K562 (cell line): ENCODE measurements at regions not wholly inside any gene's neighbourhood (a gene's known extent, or its start where the extent isn't known, plus 50 kb on each side); places are given as distances from the start of the nearest gene placed in this dataset.

Experiments
- ATAC-seq: fragments of 200-7000 bp; cut with Tn5 transposase; 3 replicates; pipeline ENCODE4 v1.9.1; 2020; ENCODE audit warnings: moderate library complexity
- BruUV-seq: library from RNA; stranded (reverse); fragments of 400-500 nt; replicated peaks from 2 replicates; lab custom pipeline; 2021; lab: Mats Ljungman, UMichigan
- CTCF ChIA-PET: fragments of 300-600 bp; formaldehyde crosslinking; extraction: SDS; loops from one replicate; lab custom pipeline; 2021; ENCODE audit warnings: low intra/inter-chr PET ratio; lab: Yijun Ruan, JAX
- POLR2A ChIA-PET: fragments of 300-600, 350-650 bp; sonication (Branson Sonifier 250); formaldehyde crosslinking; extraction: SDS; loops from one replicate; lab custom pipeline; 2021; ENCODE audit warnings: antibody characterized with exemption, inconsistent platforms; lab: Yijun Ruan, JAX
- DNase-seq, 4 experiments: peaks; one replicate each; pipeline versions ENCODE4 v3.0.0 to v3.0.0-alpha.2; 2011 to 2018; ENCODE audit warnings: low spot score in 3 of 4, mixed read lengths in 3 of 4; ENCODE audit errors: extremely low read depth in 1 of 4
- FAIRE-seq: peaks from 2 replicates; lab custom pipeline; 2011; peaks lifted over from hg19 to GRCh38; lab: Jason Lieb, UNC
- H2AFZ ChIP-seq: 2 replicates; pipeline ENCODE4 v1.6.0; 2011; ENCODE audit warnings: low read depth, low read length, control low read depth, inconsistent platforms
- H3K27ac ChIP-seq: fragments of 200-600 bp; 3 replicates; pipeline ENCODE4 v1.8.0; 2011; ENCODE audit warnings: low read depth, mild to moderate bottlenecking, control low read depth, inconsistent platforms, low read length, moderate library complexity, mixed read lengths; ENCODE audit errors: extremely low read depth
- H3K27me3 ChIP-seq, 2 experiments: fragments of 300-600 bp in 1 of 2; 2 replicates in 1 of 2; 3 replicates in 1 of 2; pipeline versions ENCODE4 v1.6.0 to v1.8.0; 2011; ENCODE audit warnings: inconsistent platforms in 2 of 2, low read length in 2 of 2, mild to moderate bottlenecking in 1 of 2, mixed read lengths in 1 of 2, moderate library complexity in 1 of 2; ENCODE audit not compliant: control insufficient read depth in 2 of 2, insufficient read depth in 2 of 2
- H3K36me3 ChIP-seq: fragments of 300-600 bp; 3 replicates; pipeline ENCODE4 v1.8.0; 2011; ENCODE audit warnings: mild to moderate bottlenecking, low read length, inconsistent platforms; ENCODE audit not compliant: control insufficient read depth, insufficient read depth
- H3K4me1 ChIP-seq, 2 experiments: fragments of 200-600 bp in 1 of 2; replicated peaks in 1 of 2; 2 replicates in 1 of 2; 3 replicates in 1 of 2; pipeline versions ENCODE4 v1.5.1 to v1.8.0; 2011; ENCODE audit warnings: inconsistent platforms in 2 of 2, low read length in 2 of 2, mild to moderate bottlenecking in 1 of 2, mixed read lengths in 1 of 2, moderate library complexity in 1 of 2; ENCODE audit not compliant: control insufficient read depth in 2 of 2, insufficient read depth in 2 of 2
- H3K4me2 ChIP-seq: 2 replicates; pipeline ENCODE4 v1.6.1; 2011; ENCODE audit warnings: low read length, control low read depth, inconsistent platforms, mixed read lengths; ENCODE audit not compliant: insufficient read depth
- H3K4me3 ChIP-seq: fragments of 200-600 bp; sonication (generic), shearing (Covaris generic); 2 replicates; pipeline ENCODE4 v1.5.1; 2016; ENCODE audit warnings: control low read depth, inconsistent platforms
- H3K79me2 ChIP-seq: fragments of 200-600 bp; 3 replicates; pipeline ENCODE4 v1.8.0; 2011; ENCODE audit warnings: low read length, inconsistent platforms; ENCODE audit not compliant: control insufficient read depth, insufficient read depth
- H3K9ac ChIP-seq, 2 experiments: 2 replicates each; pipeline versions ENCODE4 v1.6.0 to v1.6.1; 2011; ENCODE audit warnings: low read depth in 2 of 2, low read length in 2 of 2, control low read depth in 1 of 2, inconsistent platforms in 1 of 2, mild to moderate bottlenecking in 1 of 2, mixed read lengths in 1 of 2; ENCODE audit not compliant: insufficient read depth in 1 of 2
- H3K9me1 ChIP-seq: one replicate; pipeline ENCODE4 v1.6.0; 2011; ENCODE audit warnings: inconsistent platforms, mild to moderate bottlenecking, low read length, moderate library complexity; ENCODE audit not compliant: control insufficient read depth, insufficient read depth
- H3K9me3 ChIP-seq: replicated peaks from 2 replicates; pipeline ENCODE4 v1.5.1; 2011; ENCODE audit warnings: low read depth, low read length, inconsistent platforms; ENCODE audit not compliant: control insufficient read depth, insufficient read depth
- H4K20me1 ChIP-seq: replicated peaks from 2 replicates; pipeline ENCODE4 v1.6.1; 2011; ENCODE audit warnings: low read length, inconsistent platforms, mixed read lengths; ENCODE audit not compliant: control insufficient read depth, insufficient read depth
- BHLHE40 ChIP-seq: IDR thresholded peaks from 2 replicates; pipeline ENCODE4 v1.6.1; 2011; ENCODE audit warnings: low read length, improper control_type of control experiment
- HDAC8 ChIP-seq: fragments of 450-650 bp; IDR thresholded peaks from 2 replicates; pipeline ENCODE4 v1.6.1; 2016; ENCODE audit warnings: mild to moderate bottlenecking, missing genetic modification characterization, moderate library complexity, missing compliant biosample characterization
- HES1 ChIP-seq: fragments of 450-650 bp; IDR thresholded peaks from 2 replicates; pipeline ENCODE4 v1.6.1; 2016; ENCODE audit warnings: low read depth, mild to moderate bottlenecking, moderate library complexity
- WGBS: fragments of 100-300 bp; shearing (Covaris generic); methylation state at CpG from one replicate; pipeline ENCODE4 v1.1.6; 2016; ENCODE audit warnings: low coverage, mixed read lengths; ENCODE audit not compliant: insufficient coverage; ENCODE audit errors: missing lambda C conversion rate; 5-methylcytosine and 5-hydroxymethylcytosine counted together
- in situ Hi-C: fragments of 300-500 bp; cut with MboI; formaldehyde crosslinking; loops from 4 replicates; pipeline ENCODE4 v1.15.0; 2018; ENCODE audit warnings: inconsistent platforms, mixed read lengths
- intact Hi-C: fragments of 100-400 bp; cut with micrococcal nuclease; formaldehyde crosslinking; loops from 2 replicates; pipeline ENCODE4 v1.14.2; 2022
- TF ChIP-seq, protein P1 (sequence below): fragments of 450-650 bp; IDR thresholded peaks from 2 replicates; pipeline ENCODE4 v1.6.1; 2016; ENCODE audit warnings: mild to moderate bottlenecking, moderate library complexity

DNA sequence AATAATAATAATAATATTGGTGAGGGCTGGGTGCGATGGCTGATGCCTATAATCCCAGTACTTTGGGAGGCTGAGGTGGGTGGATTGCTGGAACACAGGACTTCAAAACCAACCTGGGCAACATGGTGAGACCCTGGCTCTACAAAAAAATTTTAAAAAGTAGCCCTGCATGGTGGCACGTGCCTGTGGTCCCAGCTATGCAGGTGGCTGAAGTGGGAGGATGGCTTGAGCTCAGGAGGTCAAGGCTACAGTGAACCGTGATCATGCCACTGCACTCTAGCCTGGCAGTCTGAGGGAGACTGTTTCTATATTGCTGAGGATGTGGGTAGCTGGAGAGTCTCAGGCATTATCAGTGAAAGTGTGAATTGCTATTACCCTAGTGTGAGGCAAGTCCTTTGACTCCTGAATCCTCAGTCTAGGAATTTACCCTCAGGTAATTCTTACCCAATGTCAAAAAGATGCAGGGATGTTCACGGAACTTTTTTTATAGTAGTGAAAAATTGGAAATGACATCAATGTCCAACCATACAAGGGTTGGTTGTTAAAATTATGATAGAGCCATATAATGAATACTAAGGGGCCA is 61.8 kb upstream of the RPL11 start:
- Histone ChIP-seq H4K20me1 (0 out of 2 replicates have a peak, but pooled peaks cover 5% of the 10 kb centered on the region), H3K9me3 (no peaks in the 10 kb centered on the region), H3K9me1 (no peaks in the 10 kb centered on the region), H3K36me3 (no peaks in the 10 kb centered on the region), H2AFZ (no peak overlapping the region), H3K4me1 (peaks cover 2 to 8% of the 10 kb centered on the region in 2 experiments; a peak in 2 of 5 replicates), H3K27me3 (peaks cover 7 to 23% of the 10 kb centered on the region in 2 experiments; a peak in 4 of 5 replicates), H3K4me3 (no peak overlapping the region), H3K4me2 (no peak overlapping the region), H3K9ac (no peak overlapping the region), H3K79me2 (no peaks in the 10 kb centered on the region), H3K27ac (no peak overlapping the region)
- no peak for TF ChIP-seq HES1
- TF ChIP-seq, protein P1, sequence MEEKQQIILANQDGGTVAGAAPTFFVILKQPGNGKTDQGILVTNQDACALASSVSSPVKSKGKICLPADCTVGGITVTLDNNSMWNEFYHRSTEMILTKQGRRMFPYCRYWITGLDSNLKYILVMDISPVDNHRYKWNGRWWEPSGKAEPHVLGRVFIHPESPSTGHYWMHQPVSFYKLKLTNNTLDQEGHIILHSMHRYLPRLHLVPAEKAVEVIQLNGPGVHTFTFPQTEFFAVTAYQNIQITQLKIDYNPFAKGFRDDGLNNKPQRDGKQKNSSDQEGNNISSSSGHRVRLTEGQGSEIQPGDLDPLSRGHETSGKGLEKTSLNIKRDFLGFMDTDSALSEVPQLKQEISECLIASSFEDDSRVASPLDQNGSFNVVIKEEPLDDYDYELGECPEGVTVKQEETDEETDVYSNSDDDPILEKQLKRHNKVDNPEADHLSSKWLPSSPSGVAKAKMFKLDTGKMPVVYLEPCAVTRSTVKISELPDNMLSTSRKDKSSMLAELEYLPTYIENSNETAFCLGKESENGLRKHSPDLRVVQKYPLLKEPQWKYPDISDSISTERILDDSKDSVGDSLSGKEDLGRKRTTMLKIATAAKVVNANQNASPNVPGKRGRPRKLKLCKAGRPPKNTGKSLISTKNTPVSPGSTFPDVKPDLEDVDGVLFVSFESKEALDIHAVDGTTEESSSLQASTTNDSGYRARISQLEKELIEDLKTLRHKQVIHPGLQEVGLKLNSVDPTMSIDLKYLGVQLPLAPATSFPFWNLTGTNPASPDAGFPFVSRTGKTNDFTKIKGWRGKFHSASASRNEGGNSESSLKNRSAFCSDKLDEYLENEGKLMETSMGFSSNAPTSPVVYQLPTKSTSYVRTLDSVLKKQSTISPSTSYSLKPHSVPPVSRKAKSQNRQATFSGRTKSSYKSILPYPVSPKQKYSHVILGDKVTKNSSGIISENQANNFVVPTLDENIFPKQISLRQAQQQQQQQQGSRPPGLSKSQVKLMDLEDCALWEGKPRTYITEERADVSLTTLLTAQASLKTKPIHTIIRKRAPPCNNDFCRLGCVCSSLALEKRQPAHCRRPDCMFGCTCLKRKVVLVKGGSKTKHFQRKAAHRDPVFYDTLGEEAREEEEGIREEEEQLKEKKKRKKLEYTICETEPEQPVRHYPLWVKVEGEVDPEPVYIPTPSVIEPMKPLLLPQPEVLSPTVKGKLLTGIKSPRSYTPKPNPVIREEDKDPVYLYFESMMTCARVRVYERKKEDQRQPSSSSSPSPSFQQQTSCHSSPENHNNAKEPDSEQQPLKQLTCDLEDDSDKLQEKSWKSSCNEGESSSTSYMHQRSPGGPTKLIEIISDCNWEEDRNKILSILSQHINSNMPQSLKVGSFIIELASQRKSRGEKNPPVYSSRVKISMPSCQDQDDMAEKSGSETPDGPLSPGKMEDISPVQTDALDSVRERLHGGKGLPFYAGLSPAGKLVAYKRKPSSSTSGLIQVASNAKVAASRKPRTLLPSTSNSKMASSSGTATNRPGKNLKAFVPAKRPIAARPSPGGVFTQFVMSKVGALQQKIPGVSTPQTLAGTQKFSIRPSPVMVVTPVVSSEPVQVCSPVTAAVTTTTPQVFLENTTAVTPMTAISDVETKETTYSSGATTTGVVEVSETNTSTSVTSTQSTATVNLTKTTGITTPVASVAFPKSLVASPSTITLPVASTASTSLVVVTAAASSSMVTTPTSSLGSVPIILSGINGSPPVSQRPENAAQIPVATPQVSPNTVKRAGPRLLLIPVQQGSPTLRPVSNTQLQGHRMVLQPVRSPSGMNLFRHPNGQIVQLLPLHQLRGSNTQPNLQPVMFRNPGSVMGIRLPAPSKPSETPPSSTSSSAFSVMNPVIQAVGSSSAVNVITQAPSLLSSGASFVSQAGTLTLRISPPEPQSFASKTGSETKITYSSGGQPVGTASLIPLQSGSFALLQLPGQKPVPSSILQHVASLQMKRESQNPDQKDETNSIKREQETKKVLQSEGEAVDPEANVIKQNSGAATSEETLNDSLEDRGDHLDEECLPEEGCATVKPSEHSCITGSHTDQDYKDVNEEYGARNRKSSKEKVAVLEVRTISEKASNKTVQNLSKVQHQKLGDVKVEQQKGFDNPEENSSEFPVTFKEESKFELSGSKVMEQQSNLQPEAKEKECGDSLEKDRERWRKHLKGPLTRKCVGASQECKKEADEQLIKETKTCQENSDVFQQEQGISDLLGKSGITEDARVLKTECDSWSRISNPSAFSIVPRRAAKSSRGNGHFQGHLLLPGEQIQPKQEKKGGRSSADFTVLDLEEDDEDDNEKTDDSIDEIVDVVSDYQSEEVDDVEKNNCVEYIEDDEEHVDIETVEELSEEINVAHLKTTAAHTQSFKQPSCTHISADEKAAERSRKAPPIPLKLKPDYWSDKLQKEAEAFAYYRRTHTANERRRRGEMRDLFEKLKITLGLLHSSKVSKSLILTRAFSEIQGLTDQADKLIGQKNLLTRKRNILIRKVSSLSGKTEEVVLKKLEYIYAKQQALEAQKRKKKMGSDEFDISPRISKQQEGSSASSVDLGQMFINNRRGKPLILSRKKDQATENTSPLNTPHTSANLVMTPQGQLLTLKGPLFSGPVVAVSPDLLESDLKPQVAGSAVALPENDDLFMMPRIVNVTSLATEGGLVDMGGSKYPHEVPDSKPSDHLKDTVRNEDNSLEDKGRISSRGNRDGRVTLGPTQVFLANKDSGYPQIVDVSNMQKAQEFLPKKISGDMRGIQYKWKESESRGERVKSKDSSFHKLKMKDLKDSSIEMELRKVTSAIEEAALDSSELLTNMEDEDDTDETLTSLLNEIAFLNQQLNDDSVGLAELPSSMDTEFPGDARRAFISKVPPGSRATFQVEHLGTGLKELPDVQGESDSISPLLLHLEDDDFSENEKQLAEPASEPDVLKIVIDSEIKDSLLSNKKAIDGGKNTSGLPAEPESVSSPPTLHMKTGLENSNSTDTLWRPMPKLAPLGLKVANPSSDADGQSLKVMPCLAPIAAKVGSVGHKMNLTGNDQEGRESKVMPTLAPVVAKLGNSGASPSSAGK, result 0 out of 2 replicates have a peak, but pooled peaks have one; percentile 18
- no peak for TF ChIP-seq HDAC8
- TF ChIP-seq BHLHE40, result peak; percentile 63
- BruUV-seq, result no TSS peak
- DNase-seq (no peak), ATAC-seq (no peak), FAIRE-seq (peak; percentile 19)
- intact Hi-C loops (no loop called here), in situ Hi-C loops (no loop called here)
- CTCF ChIA-PET, result no interaction called here
- POLR2A ChIA-PET, result interaction anchor here (1.3 kb wide), 1 partner anchor 12 kb away, joined by 3 read pairs; no protein-coding TSS in a partner anchor
- 0% methylated on average over 4 of the region's 4 CpGs for WGBS
